H7 (cell line): ENCODE measurements at regions not wholly inside any gene's neighbourhood (a gene's known extent, or its start where the extent isn't known, plus 50 kb on each side); places are given as distances from the start of the nearest gene placed in this dataset.

Experiments
- DNase-seq: peaks from one replicate; pipeline ENCODE4 v3.0.0; 2012
- H3K27me3 ChIP-seq: 2 replicates; pipeline ENCODE4 v1.6.0; 2011; ENCODE audit warnings: mild to moderate bottlenecking, low read length; ENCODE audit not compliant: control insufficient read depth, insufficient read depth
- H3K36me3 ChIP-seq: replicated peaks from 2 replicates; pipeline ENCODE4 v1.5.1; 2011; ENCODE audit warnings: low read length; ENCODE audit not compliant: control insufficient read depth, insufficient read depth
- H3K4me3 ChIP-seq: 2 replicates; pipeline ENCODE4 v1.5.1; 2011; ENCODE audit warnings: low read depth, mild to moderate bottlenecking, control low read depth, low read length, moderate library complexity; ENCODE audit not compliant: insufficient read depth

DNA sequence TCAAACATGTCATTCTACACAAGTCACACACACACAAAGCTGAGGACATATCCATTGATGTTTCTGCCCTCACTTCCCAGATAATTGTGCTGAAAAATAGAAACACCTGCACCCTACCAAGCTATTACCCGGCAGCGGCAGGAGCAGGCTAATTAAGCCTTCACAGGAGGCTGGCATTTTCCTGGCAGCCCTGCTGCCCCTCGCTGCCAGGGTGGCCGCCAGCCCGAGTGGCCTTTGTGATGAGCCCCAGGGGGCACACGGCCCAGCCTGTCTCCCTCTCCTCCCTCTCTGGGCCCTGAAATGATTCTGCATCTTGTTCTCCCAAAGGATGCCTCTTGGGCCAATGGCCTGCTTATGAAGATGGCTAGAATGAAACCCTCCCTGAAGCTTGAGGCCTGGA is 76.2 kb upstream of the TP53I11 start:
- no peaks in the 10 kb centered on the region for H3K36me3 ChIP-seq
- no peak overlapping the region for H3K4me3 ChIP-seq
- no peaks in the 10 kb centered on the region for H3K27me3 ChIP-seq
- no peak for DNase-seq

- Histone ChIP-seq H3K27me3 (no peaks in the 10 kb centered on the region), H3K36me3 (no peaks in the 10 kb centered on the region), H3K4me3 (no peak overlapping the region)
- no peak for DNase-seq
Measured at GRCh38 chr11:45027312-45027711, 76.6 kb upstream of the TP53I11 start.

DNA sequence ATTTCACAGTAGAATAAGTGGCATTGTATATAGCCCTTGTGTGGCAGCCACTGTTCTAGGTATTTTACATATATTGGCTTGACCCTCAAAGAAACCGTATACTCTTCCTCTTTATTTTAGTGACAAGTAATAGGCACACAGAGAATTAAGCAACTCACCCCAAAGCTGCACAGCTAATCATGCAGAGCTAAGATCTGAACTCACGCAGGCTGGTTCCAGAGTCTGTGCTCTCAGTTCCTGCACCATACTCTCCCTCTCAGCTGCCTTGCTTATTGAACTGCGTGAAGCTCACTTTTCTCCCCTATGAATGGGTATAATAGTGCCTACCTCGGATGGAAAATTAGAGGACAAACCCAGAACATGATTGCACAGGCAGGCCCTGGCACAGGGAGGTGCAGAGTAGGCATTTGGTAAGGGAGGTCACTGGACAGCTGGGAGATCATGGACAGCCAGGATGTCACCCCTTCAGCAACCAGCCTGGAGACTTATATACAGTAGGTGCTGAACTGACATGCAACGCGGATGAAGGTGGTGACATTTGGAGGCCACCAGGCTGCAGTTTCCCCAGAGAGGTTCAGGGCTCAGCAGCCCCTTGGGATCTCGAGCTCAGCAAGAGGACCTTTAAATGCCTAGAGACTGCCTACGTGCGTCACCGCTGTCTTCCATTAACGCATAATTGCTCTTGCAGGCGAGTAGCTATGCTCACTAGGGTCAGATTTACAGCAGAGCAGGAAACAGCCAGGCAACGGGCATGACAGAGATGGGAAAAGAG is 78.4 kb upstream of the TP53I11 start:
- H3K27me3 ChIP-seq = no peaks in the 10 kb centered on the region
- no peaks in the 10 kb centered on the region for H3K36me3 ChIP-seq
- no peak overlapping the region for H3K4me3 ChIP-seq
- no peak for DNase-seq

DNA sequence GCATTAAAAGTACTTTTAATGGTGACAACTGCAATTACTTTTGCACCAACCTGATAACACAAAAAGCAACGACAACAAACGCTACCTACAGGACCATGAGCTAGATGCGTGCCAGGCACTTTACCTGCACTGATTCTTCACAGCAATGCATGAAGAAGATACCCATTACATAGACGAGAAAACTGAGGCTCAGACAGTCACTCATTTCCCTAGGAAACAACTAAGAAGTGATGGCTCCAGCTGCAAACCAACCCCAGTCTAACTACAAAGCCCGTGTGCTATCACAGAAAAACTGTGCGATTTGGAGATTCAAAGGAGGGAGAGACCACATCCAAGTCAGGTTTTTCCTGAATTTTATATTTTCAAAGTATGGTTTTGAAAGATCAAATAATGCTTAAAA is 80.1 kb upstream of the TP53I11 start:
- Histone ChIP-seq H3K27me3 (no peaks in the 10 kb centered on the region), H3K36me3 (no peaks in the 10 kb centered on the region), H3K4me3 (no peak overlapping the region)
- DNase-seq = no peak

GRCh38 chr11:45031912-45032519 is 81.3 kb upstream of the TP53I11 start:
- no peak overlapping the region for H3K4me3 ChIP-seq
- no peaks in the 10 kb centered on the region for H3K36me3 ChIP-seq
- DNase-seq = no peak
- H3K27me3 ChIP-seq = no peaks in the 10 kb centered on the region

- Histone ChIP-seq H3K27me3 (no peaks in the 10 kb centered on the region), H3K4me3 (no peak overlapping the region), H3K36me3 (no peaks in the 10 kb centered on the region)
- DNase-seq = no peak
Measured at GRCh38 chr11:45035413-45035812, 84.7 kb upstream of the TP53I11 start.

DNA sequence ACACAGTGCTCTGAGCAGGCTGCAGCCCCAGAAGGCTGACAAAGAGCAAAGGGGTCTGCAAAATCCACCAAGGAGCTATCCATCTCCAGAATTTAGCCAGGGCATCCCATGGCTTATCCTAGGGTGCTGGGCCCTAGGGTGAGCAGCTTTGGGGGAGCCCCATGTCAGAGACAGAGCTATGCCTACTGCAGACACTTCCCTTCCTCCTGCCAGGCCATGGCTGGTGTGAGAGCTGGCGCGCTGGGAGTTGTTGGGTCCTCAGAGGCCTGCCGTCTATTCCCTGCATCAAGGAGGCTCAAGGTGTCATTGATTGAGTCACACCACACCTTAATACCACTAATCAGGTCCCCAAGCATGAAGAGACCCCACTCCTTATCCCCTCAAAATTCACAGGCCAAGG is 85.3 kb upstream of the TP53I11 start:
- Histone ChIP-seq H3K36me3 (no peaks in the 10 kb centered on the region), H3K27me3 (no peaks in the 10 kb centered on the region), H3K4me3 (no peak overlapping the region)
- DNase-seq = no peak

DNA sequence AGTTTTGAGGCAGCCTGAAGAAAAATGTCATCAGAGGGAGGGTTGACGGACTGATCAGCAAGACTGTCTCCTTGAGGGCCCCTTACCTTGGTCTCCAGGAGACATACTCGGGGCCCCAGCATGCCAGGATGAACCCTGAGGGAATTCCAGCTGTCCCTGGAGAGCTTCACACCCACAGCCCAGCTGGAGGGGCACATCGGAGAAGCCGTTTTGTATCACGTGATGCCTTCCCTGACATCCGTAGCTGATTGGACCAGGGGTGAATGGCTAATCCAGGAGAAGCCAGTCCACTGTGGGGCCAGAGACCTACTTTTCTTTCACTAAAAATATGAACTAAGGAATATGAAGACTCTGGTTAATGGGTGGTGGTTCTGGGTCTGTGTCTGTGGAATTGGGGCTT is 86.0 kb upstream of the TP53I11 start:
- Histone ChIP-seq H3K36me3 (no peaks in the 10 kb centered on the region), H3K27me3 (no peaks in the 10 kb centered on the region), H3K4me3 (no peak overlapping the region)
- DNase-seq = no peak

- H3K4me3 ChIP-seq = no peak overlapping the region
- H3K27me3 ChIP-seq = no peaks in the 10 kb centered on the region
- no peaks in the 10 kb centered on the region for H3K36me3 ChIP-seq
- DNase-seq = no peak
Measured at GRCh38 chr11:45037434-45038005, 86.8 kb upstream of the TP53I11 start.

GRCh38 chr11:45038923-45039322 is 88.2 kb upstream of the TP53I11 start:
- Histone ChIP-seq H3K27me3 (no peaks in the 10 kb centered on the region), H3K4me3 (no peak overlapping the region), H3K36me3 (no peaks in the 10 kb centered on the region)
- DNase-seq = no peak

- H3K27me3 ChIP-seq = no peaks in the 10 kb centered on the region
- H3K4me3 ChIP-seq = no peak overlapping the region
- H3K36me3 ChIP-seq = no peaks in the 10 kb centered on the region
- DNase-seq = no peak
Measured at GRCh38 chr11:45041596-45041995, 90.9 kb upstream of the TP53I11 start.

GRCh38 chr11:45042560-45042959 is 91.9 kb upstream of the TP53I11 start:
- DNase-seq = no peak
- Histone ChIP-seq H3K27me3 (no peaks in the 10 kb centered on the region), H3K4me3 (no peak overlapping the region), H3K36me3 (no peaks in the 10 kb centered on the region)

- Histone ChIP-seq H3K4me3 (no peak overlapping the region), H3K27me3 (no peaks in the 10 kb centered on the region), H3K36me3 (no peaks in the 10 kb centered on the region)
- DNase-seq = no peak
Measured at GRCh38 chr11:45043755-45044475, 93.2 kb upstream of the TP53I11 start.

GRCh38 chr11:45045683-45046471 is 95.2 kb upstream of the TP53I11 start:
- Histone ChIP-seq H3K36me3 (no peaks in the 10 kb centered on the region), H3K27me3 (no peaks in the 10 kb centered on the region), H3K4me3 (no peak overlapping the region)
- no peak for DNase-seq
